ENCODE measurements at regions not wholly inside any gene's neighbourhood (a gene's known extent, or its start where the extent isn't known, plus 50 kb on each side); places are given as distances from the start of the nearest gene placed in this dataset.

DNA sequence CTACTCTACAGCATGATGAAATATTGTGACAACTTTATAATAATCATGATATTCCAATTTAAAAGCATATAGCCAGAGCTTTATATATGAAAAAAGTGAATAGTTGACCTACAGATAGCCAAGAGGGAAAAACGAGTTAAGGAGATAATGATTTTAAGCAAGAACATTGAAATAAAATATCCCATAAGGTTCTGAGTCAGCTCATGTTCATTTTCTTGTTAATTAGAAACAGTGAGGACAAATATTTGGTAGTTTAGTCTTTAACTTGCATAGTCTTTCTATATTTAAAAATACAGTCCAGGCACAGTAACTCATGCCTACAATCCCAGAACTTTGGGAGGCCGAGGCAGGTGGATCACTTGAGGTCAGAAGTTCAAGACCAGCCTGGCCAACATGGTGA lies 55.8 kb upstream of the CDH6 start:
- no peak for FAIRE-seq
- DNase-seq (ENCODE audit: insufficient read length, low spot score), result no peak

DNA sequence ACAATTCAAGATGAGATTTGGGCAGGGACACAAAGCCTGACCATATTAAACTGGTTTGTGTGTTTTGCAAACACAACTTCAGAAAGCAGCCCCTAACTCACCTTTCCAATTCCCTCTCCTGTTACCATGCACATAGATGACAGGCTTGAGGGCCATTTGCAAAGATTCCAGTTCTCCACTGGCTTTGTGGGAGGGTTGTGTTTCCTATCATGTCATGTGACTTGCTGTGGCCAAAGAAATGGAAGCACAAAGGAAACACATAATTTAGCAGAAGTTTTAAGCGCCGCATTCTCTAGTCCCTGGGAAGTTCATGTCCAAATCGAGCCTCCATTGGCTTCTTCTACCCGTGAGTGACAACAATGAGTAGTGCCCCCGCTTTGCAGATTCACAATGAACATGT lies 57.9 kb upstream of the CDH6 start:
- DNase-seq (ENCODE audit: insufficient read length, low spot score) (no peak), FAIRE-seq (no peak)

DNA sequence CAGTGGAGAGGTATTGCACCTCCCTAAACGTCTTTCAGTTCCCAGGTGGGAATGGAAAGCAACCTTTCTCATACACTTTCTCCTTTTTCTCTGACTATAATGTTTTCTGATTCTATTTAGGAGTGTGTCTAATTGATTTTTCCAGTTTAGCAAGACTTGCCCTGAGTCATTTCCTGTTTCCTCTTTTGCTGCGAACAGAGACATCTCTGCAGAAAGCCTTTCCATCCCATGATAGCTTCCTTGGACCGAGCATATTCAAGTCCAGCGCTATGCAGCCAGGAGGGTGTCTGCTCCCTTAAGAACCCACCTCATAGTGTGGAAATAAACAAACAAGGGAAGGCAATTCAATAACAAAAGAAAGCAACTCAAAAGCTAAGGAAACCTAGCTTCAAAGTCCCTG lies 60.0 kb upstream of the CDH6 start:
- DNase-seq (ENCODE audit: insufficient read length, low spot score), result no peak
- FAIRE-seq, result no peak

DNA sequence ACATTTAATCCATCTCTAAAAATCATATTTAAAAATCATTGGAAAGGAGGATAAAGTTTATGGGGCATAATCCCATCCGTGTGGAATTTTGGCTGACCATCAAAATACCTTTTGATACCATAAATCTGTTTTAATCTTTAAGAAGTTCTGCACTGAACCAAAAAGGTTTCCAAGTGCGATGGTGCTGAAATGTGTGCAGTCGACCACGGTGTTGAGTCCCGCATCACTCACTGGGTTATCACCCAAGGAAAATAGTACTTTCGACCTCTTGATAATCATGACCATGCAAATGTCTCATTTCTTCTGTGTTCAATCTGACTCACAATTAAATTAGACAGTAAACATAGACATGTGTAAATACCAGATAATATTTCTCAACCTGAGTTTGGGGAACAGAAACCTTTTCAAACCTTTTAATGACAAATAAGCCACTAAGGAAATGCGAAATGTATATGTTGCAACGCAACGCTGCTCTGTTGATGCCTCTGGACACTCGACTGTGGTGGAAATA lies 62.0 kb upstream of the CDH6 start:
- DNase-seq (ENCODE audit: insufficient read length, low spot score), result no peak
- FAIRE-seq, result no peak

DNA sequence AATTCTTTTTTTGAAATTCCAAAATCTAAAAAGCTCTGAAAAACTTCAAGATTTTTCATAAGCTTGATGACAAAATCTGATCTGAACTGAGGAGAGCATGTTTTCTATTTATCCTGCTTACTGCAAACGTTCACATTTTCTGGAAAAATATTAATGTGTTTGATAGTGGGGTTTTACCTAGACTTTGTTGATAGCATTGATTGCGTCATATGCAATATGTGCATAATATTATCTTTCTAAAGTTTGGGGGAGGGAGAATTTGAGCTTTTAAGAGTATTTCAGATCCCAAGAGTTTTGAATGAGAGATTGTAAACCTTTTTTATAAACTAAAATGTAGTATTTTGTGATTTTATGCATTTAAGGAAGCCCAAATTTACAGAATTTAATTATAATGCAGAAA lies 62.8 kb upstream of the CDH6 start:
- FAIRE-seq (no peak), DNase-seq (ENCODE audit: insufficient read length, low spot score) (no peak)

DNA sequence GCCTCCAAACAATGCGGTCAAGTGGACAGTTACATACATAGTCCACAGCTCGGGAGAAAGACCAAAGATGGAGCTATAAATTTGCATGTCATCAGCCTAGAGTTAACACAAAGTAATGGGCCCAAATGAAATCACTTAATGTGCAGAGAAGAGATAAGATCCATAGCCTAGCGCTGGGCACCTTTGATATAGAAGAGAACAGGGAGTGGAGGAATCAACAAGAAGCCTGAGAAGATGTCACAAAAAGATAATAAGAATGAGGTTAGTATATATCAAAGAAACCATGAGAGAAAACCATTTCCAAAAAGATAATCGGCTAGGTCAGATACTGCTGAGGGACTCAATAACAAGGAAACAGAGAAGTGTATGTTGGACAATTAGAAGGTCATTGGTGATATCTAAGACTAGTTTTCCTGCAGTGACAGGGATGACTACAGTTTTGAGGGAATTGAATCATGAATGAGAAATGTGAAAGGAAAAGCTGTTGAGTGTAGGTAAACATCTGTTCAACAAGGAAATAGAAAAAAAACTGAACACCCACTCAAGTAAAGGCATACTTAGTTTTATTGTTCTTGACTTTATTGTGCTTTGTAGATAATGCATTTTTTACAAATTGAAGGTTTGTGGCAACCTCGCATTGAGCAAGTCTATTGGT lies 68.7 kb upstream of the CDH6 start:
- no peak for DNase-seq (ENCODE audit: insufficient read length, low spot score)
- no peak for FAIRE-seq

DNA sequence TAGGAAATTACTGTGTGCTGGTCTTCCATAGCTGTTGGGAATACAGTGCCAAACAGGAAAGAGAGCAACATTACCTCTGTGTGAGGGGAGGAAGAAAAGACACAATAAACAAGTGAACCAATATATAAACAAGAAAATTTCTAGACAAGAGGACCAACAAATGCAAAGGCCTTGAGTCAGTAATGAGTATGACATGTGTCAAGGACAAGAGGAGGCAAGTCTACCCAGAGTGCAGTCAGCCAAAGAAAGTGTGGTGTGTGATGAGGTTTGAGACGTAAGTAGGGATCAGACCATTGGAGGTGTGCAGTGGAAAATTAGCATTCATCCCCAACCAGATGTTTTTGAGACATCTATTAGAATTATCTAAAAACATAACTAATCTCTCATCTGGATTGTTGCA lies 69.5 kb upstream of the CDH6 start:
- no peak for DNase-seq (ENCODE audit: insufficient read length, low spot score)
- FAIRE-seq, result no peak

DNA sequence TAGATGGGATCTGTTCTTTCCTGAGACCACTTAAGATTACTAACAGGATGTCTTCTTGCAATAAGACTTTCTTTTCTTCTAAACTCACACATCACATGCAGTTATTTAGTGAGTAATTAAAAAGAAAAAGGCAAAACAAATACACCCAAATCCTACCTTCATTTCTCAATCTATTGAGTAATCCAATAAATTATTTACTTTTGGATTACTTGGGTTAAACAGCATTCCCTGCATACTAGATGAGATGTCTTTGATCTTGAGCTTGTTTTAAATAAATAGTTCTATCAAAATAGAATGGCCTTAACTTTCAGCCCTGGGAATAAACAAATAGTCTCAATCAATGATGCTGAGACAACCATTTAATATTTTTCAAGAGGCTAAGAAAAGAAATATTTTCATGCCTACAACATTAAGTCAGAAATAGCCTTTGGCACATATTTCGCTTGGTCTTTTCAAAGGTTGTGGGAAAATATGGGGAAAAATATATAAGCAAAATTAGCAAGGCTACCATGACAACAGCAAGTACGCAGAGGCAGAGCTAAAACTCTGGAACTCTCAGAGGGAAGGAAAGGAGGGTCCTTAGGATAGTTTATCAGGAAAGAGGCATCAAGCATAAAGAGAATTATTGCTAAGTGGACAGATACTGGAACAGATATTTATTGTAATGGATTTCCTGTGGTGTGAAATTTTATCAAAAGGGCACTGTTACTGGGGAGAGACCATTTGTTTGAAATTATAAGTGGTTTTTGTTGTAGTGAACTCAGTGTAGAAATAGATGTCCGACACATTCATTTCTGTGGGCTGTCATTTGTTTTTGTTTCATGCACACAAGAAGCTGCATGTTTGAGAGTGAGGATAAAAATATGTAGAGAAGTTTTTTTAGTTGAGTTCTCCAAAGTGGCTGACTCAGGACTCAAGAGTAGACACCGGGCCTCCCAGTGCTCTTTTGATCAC lies 70.2 kb upstream of the CDH6 start:
- FAIRE-seq, result no peak
- no peak for DNase-seq (ENCODE audit: insufficient read length, low spot score)

DNA sequence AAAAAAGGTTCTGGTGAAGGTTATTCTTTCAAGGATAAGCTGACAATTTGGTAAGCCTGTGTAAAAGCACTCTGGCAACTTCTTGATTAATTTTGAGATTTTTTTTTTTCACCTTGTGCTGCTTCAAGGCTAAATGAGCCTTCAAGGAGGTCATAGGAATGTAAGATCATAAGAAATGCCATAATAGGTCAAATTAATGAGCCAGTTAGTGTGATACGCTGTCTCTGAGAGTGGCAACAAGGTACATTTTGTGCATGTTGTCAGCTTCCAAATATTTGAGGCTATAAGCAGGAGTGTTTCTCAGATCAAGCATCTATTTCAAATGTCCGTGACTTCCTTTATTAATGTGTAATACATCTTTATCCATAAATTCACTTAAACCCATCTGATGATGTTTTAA lies 72.3 kb upstream of the CDH6 start:
- DNase-seq (ENCODE audit: insufficient read length, low spot score), result no peak
- FAIRE-seq, result no peak

DNA sequence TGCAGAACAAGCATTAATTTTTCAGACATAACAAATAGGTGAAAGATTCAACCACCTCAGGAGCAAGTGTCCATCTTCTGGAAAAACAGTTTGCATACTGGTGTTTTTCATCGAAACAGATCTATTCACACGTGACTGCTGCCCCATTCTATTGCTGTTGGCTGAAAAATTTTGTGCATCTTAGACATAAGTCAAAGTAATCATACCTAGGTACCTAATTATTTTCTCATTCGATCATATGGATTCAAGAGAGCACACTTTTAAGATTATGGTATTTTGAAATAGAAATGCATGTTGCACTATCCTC lies 72.9 kb upstream of the CDH6 start:
- DNase-seq (ENCODE audit: insufficient read length, low spot score), result no peak

DNA sequence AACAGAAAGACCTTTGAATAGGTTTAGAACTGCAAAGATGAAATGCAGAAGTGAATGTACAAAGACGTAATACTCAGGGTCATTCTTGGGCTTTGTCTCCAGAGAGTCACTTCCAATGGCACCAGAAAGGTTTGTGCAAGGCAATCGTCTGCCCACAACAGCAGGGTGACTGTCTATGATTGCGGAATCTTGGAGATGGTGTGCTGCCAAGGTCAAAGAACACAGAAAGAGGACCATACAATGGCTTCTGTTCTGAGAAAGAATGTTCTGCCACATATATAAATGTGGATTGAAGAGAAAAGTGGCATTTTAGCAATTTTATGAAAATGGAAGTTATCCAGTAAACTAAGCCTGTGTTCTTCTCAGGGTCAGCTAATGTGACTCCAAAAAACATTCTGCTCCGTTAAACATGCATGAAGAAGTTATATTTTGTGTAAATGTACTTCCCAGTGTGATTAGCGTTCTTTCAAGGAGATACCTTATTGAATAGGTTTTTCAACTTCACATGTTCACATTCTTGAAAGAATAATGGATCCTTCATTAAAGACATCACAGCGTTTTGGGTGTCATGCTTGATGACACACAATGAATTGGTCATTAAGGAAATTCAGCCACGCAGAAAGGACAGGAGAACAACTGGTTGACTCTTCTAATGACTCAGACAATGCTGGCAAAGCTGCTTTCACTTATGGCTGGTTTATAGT lies 73.4 kb upstream of the CDH6 start:
- no peak for FAIRE-seq

More for the DNA sequence above, 72.9 kb upstream of the CDH6 start:
- FAIRE-seq, result no peak

DNA sequence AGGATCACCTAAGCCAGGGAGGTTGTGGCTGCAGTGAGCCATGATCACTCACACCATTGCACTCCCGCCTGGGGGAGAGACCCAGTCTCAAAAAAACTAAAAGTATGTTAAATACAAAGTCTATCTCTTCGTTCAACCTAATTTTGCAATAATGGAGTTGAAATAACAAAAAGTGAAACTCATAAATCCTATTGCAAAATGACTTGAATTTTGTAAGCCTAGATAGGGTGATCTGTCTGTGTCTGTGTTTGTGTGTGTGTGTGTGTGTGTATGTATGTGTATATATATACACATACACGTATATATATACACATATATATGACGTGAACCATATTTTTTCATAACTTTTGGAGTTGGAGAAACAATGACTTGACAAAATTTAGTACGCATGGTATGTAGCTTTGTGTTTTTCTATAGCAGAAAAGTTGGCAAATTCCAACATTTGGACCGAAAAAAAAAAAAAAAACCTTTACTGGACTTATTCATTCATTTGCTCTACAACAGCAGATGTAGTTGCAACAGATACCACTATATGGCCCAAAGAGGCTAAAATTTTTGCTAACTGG lies 76.9 kb upstream of the CDH6 start:
- no peak for FAIRE-seq
- DNase-seq (ENCODE audit: insufficient read length, low spot score), result no peak

More for the DNA sequence above, 73.4 kb upstream of the CDH6 start:
- no peak for DNase-seq (ENCODE audit: insufficient read length, low spot score)

DNA sequence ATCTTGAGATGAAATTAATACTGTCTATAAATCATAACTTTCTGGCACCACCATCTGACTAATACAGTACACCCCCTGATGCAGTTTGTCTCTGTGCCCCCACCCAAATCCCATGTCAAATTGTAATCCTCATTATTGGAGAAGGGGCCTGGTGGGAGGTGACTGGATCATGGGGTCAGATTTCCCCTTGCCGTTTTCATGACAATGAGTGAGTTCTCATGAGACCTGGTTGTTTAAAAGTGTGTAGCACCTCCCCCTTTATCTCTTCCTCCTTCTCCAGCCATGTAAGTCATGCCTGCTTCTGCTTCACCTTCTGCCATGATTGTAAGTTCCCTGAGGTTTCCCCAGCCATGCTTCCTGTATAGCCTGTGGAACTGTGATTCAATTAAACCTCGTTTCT lies 78.7 kb upstream of the CDH6 start:
- FAIRE-seq, result no peak
- no peak for DNase-seq (ENCODE audit: insufficient read length, low spot score)

DNA sequence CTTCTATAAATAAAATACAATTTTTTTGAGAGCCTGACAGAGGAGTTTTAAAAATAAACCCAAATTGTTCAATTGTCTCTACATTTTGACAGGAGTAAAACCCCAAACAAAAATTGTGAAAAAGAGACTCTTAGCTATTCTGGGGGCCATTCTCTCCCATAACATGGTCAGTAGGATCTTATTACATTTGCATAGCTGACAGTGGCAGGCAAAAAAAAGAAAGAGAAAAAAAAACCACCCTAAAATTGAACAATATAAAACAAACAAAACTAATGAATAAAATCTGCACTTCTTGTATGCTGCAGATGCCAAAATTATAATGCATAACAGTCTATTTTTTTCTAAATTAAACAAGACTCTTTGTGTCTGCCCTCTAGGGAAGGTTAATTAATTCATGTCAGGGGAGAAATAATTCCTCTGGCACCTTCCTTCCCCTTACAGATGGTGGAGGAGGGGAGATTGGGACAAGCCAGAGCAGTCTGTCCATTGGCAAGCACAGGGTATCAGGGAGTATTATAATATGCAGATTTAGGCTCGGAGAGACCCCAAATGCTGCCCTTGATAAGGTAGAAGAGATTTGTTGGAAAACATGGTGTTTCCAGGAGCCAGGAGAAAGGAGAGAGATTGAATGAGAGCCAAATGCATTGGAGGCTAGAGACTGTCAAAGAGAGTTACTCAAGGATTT lies 79.7 kb upstream of the CDH6 start:
- DNase-seq (ENCODE audit: insufficient read length, low spot score) (no peak), FAIRE-seq (no peak)

DNA sequence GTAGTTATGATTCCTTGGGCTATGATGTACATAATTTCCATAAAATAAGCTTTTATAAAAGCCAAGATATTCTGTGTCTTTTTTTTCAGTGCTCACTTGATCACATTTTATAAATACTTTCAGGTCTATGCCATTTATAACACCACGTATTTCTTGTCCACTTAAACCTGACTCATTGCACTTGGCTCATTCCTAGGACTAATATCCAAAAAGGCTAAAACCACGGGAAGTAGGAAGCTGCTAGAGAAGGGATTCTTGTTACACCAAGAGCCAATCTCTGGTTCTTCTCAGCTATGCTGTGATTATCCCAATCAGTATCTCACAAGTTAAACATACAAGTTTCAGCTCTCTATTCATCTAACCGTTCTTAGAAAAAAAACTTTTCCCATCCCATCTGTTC lies 80.4 kb upstream of the CDH6 start:
- DNase-seq (ENCODE audit: insufficient read length, low spot score) (no peak), FAIRE-seq (no peak)

DNA sequence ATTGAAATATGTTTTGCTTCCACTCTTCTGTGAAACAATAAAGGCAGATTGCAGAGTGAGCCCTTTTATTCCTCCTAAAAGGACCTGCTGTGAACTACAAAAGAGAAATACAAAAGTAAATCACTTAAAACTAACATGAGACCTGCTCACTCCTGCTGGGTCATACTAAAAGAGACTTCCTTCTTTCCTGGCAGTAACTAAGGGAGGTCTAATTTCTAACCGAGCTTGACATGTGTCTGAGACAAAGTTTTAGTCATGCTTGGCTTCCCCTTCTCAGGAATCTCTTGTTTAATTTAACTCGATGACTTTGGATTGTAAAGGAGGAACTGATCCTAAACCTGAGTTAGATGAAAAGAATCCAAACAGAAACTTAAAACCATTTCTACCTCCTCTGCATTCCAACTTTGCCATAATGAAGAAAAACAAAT lies 86.4 kb upstream of the CDH6 start:
- no peak for FAIRE-seq

DNA sequence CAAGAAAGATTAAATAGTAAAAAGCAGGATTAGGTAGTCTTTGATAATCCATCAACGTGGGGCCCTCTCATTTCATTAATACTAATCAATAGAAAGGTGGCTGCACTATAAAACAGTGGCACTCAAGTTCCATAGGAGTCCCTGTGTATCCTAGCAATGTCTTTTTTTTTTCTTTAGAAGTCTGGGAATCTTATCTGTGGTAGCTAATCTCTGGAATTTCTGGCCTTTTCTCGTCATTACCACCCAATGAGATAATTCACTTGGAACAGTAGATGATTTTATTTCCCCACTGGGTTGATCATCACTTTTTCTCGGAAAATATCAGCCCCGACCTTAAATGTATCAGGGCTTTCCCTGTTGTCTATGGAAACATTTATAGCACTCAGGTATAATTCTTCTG lies 86.8 kb upstream of the CDH6 start:
- DNase-seq (ENCODE audit: insufficient read length, low spot score), result no peak
- FAIRE-seq, result no peak

More for the DNA sequence above, 86.4 kb upstream of the CDH6 start:
- DNase-seq (ENCODE audit: insufficient read length, low spot score), result no peak

DNA sequence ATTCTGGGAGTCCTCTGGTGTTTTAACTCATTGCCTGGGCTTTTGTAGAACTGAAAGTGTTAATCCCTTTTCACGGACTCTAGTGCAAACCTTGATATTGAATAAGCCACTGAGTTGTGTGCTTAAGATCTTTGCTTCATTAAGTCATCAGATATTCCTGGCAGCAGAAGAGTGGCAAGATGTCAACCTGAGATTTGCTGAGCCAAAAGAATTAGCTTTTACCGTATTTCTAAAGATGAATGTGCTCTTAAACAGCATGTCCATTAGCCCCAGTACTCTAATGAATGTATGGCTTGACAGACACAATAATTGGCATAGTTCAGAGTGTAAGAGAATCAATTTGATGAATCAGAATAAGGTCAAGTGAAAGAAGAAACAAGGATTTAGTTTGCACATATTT lies 87.2 kb upstream of the CDH6 start:
- no peak for FAIRE-seq

DNA sequence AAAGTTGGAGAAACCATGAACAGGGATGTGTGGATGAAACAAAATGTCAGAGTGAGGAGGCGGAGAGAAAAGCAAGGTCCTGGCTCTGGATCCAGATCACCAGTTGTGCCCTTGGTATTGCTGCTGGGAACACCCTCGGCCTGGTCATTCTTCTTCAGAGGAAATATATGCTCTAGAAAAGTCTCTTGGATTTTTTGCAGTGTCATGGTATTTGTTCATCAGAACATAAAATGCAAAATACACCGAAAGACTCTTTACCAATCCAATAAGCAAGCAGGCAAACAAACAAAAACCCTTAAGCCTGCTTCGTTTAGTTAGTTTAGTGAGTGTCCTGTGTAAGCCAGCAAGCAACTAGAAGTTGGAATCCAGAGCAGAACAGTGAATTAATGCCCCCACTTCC lies 88.7 kb upstream of the CDH6 start:
- FAIRE-seq (no peak), DNase-seq (ENCODE audit: insufficient read length, low spot score) (no peak)

More for the DNA sequence above, 87.2 kb upstream of the CDH6 start:
- no peak for DNase-seq (ENCODE audit: insufficient read length, low spot score)

DNA sequence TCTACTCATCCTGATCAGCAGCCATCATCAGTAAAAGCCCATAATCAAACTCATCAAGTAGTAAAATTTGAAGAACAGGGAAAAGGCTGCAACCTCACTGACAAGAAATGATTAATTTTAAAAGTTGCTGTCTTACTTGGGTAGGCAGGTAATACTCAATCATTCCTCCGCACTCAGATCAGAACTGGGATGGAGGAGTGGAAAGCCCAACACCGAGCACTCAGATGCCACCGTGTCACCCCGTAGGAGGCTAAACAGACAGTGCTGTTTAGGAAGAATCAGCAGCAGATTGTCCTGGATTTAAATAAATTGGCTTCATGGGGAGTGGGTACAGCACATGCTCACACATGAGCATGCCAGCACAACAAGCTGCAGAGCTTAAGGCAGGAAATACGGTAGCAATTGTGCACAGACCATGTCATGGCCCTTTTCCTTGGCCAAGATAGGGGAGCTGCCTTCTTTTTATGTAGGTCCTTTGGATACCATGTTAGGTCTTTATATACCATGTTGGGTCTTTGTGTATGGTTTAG lies 92.6 kb upstream of the CDH6 start:
- DNase-seq (ENCODE audit: insufficient read length, low spot score) (no peak), FAIRE-seq (no peak)

Measured in GM19239 (cell line).